GM21447 (cell line): ENCODE measurements at regions not wholly inside any gene's neighbourhood (a gene's known extent, or its start where the extent isn't known, plus 50 kb on each side); places are given as distances from the start of the nearest gene placed in this dataset.

Experiments used
- ATAC-seq: cut with Tn5 transposase; IDR thresholded peaks from one replicate; pipeline ENCODE4 v1.9.1; 2021; ENCODE audit not compliant: unreplicated experiment

DNA sequence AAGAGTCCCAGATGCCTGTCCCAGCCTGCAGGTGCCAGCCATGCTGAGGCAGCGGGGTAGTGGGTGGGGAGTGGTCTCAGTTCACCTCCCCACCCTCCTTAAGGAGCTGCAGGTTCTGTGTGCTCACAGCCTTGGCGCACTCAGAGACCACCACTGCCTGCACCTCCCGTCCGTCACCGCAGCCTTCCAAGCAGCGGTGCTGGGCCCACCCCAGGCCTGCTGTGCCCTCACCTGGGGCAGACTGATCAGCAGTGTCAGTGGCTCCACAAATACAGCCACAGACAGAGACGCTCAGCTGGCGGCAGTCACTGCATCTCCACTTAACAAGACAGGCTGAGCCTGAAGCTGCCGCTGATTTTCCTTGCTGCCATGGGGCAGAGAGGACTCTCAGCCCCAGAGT lies 120.2 kb downstream of the RFLNA start:
- ATAC-seq, result no peak

DNA sequence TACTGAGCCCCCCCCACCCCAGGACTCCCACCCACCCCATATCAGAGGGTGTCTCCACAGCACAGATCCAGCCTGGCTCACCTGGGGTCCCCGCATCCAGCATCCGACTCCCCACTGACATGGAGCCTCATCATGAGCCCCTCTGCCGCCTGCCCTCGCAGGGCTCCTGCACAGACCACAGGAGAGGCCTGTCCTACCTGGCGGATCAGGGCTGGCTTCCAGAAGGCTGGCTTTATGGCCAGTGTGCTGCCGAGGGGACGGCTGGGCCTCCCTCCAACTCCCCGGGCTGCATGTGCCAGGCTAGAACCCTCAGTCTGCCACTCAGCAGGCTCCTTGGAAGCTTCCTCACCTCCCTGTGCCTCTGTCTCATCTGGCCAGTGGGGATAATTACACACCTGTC lies 119.0 kb downstream of the RFLNA start:
- ATAC-seq, result no peak

DNA sequence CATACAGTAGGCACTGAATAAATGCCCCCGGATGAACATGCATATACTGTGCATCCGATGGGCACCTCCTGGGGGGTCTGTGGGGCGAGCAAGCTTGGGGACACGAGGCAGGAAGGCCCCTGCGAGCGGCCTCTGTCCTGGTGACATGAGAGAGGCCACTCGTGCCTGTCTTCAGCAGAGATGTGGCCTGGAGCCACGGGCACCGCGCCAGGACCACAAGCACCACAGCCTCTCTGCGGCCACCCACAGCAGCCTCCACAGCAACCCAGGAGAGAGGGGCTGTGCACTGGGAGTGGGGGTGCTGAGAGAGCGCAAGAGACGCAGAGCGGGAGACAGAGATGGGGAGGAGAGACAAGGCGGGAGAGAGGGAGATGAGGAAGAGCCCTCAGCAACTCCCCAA lies 118.5 kb downstream of the RFLNA start:
- ATAC-seq, result no peak

DNA sequence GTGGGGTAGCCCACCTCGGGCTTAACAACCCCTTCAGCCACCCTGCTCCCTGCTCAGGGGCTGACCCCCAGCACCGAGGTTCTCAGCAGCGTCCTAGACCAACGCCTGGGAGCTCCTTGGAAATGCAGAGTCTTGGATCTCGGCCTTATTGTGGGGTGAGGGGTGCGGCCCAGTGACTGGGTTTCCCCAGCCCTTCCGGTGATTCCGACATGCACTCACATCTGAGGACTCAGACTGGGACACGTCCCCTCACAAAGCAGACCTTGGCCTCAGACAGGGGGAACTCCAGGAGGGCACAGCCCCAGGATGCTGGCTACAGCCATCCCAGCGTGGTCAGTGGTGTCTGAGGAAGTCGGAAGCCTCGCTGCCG lies 117.7 kb downstream of the RFLNA start:
- ATAC-seq, result no peak

DNA sequence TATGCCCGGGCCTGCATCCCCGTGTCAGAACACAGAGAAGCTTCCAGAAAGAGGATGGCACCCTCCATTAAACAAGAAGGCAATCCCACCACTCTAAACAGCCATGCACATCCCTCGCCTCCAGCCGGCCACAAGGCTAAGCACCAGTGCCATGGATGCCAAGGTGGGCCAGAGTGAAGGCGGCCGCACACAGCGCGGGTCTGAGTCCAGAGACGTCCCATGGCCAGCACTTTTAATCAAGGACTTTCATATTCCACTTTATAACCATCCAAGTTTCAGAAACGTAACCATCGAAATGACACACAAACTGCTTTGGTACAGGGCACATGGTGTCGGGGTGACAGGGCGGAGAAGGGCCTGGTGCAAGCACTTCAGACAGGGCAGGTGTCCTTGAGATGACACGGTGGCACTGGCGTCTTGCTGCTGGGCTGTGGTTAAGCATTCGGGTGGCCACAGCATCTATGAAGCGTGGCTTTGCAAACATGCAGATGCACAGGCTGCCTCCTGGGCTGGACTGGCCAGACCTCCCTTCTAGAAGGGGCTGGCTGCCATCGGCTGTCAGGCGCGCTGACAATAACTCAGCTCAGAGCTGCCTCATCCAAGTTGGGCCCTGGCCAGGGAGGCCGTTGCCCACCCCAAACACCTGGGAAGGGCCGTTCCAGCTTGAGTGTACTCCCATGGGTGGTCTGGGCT lies 117.2 kb downstream of the RFLNA start:
- ATAC-seq, result no peak

DNA sequence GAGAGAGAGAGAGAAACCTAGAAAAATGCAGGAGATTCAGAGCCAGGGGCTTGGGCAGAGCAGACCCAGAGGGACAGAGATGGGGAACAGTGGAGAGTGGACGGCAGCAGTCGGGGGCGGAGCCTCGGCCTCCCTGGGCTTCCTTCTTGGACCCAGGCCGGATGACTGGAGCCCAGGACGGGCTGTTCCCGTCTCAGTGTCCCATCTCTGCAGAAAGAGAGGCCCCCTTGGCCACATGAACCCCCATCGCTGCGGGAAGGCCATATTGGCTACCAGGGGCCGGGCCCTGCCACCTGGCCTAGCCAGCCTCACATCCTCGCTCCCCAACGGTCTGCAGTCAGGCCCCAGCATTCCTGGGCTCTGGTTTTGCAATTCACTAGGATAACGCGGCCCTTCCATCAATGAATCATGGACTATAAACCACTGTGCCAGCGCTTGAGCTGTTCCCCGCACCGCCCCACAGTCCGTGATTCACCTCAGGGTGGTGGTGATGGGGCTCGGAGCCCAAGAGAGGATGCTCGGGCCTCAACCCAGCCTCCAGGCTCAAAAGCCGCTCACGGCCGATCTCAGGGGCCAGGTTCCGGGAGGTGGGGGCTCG lies 116.5 kb downstream of the RFLNA start:
- ATAC-seq, result no peak

DNA sequence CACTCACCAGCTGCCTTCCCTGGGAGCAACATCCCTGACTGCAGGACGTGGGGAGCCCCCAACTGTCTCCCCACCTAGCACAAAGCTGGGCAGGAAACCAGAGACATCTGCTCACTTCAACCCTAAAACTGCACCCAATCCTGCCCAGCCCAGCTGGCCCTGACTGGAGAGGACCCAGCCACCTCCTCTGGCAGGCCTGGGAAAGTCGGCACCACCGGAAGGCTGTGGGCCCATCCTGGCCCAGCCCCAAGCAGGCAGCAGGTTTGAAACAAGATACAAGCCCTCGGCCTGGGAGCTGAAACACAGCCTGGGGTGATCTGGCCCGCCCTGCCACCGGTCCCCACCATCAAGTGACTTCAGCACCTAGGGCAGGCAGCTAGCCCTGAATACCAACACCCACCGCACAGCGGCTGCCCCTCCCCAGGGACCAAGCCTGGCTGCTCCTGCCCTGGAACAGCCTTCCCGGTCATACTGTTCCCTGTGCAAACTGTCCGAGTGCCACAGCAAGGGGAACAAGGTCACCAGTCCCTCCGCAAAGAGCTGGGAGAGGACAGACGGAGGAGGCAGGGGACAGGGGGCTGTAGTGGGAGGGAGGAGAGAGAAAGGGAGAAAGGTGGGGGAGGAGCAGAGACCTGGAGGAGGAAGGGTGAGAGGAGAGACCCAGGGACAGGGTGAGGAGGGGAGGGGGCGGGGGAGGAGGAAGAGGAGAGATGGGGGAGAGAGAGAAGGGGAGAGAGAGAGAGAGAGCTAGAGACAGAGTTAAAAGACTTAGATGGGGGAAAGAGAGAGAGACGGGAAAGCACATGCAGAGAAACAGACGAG lies 115.7 kb downstream of the RFLNA start:
- ATAC-seq, result no peak

DNA sequence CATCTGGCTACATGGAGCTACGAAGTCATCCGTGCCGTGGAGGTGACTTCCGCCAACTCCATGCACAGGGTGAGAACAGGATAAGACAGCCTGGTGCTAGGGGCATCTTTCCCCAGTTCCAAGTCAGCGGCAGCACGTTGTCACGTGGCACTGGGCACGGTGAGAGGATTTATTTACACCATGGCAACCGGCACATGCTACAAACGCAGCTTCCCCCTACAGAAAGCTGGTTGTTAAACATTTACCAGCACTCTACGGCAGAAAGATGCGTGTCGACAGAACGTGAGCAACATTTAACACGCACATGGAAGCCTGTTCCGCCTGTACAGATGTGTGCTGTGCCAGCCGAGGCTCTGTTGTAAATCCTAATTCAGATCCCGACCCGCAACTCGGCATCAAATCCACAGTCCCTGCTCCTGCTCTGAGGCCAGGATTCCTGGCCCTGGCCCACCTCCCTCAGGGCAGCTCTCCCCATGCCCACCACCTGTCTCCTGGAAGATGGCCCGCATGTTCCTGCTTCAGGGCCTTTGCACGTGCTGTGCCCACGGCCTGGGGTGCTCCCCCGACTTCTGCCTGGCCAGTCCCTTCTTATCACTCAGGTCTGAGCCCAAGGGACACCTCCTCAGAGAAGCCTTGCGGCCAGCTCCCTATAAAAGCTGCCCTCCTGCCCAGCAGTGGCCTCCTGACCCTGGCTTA lies 114.1 kb downstream of the RFLNA start:
- ATAC-seq, result no peak

DNA sequence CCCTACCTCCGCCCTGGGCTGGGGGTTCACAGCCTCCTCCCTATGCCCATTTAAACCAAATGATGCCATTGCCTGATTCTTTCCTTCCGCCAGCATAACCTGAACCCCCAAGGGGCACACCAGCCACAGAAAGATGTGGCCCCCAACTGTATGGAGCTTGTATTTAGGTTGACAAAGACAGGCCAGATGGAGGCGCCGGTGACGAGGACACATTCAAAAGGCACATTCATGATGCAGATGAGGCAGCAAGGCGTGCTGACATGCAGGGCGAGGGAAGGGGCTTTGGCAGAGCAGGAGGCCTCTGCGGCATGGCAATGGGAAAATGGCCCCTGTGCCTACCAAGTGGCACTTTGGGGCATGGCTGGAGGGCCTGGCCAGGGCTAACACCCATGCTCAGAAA lies 112.2 kb downstream of the RFLNA start:
- ATAC-seq, result no peak

DNA sequence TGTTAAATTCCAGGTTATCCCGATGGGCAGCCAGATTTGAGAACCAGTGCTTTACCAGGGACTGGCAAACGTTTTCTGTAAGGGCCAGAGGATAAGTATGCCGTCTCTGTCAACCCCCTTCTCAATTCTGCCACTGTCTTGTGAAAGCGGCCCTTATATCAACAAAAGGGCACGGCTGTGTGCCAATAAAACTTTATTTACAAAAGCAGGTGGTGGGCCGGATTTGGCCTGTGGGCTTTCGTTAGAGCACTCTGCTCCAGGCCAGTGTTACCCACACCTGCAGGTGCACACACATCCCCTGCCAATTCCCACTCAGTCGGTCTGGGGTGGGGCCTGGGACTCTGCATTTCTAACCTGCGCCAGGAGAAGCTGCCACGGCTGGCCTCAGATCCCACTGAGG lies 111.2 kb downstream of the RFLNA start:
- no peak for ATAC-seq

DNA sequence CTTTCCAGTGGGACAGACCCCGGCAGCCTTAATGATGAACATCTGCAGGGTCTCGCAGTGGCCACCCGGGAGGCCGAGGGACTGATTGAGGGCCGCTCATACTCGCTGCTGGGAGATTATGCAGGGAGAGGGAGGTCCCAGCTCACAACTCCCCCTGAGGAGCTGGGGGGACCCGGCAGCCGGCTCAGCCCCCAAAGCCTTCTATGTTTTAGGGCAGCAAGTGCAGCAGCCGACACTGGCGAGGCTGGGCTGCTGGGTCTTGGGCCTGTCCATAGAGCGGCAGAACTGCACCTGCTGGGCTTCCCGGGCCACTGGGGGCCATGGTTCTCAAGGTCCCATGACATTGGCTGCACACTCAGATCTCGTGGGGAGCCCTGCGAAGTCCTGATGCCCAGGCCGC lies 110.7 kb downstream of the RFLNA start:
- ATAC-seq, result no peak

DNA sequence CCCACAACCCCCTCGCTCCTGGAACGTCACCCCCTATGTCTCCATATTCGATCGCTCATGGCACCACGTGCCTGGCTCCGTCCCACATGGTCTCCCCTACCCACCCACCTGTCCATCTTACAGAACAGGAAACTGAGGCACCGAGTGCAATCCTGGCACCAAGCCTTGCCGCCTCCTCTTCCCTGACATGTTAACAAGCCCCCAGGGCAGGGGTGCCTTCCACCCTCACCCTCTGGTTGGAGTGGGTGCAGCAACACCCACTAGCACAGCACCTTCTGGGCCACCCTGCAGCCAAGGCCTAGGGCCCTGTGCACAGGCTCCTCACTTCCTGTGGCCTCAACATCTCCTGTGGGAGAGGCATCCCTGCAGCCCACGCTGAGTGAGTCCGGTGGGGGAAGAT lies 110.3 kb downstream of the RFLNA start:
- ATAC-seq, result no peak

DNA sequence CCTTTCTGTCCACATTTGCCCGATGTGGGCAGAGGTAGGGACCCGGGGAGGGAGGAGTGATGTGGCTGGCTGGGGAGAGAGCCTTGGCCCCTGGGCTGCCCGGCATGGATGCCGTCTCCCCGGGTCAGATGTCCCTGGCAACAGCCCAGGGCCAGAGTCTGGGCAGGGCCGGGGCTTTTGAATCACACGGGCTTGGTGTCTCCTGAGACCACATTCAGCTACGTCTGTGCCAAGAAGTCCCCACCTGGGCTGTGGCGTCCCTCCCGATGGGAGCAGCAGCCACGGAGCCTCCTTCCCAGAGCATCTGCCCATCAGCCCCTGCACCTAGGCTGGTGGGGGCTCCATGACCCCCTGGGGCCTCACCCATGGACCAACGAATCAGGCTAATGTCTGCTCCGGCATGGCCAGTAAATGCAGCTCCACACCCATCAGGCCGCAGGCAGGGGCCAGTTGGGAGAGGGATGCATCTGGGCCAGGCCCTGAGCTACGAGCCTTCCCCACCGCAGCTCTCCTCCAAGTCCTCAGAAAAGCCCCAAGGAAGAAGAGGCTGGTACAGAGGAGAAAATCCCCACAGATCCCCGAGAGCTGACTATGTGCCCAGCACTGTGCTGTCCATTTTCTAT lies 109.4 kb downstream of the RFLNA start:
- no peak for ATAC-seq

DNA sequence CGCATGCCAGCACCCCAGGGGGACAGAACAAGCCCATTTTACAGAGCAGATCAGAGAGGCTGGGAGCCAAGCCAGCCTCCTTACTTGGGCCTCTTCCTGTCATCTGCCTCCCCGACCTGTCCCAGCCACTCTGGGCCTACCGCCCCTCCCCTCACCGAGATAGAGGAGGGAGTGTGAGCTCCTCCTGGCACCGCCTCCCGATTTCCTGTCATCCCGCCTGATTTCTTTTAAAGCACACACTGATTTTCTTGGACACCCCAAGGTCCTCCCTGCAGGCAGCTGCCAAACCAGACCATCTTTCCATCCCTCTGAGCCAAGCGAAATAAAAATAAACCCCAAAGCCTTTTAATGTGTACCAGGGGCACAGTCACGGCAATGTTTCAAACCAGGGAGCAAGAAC lies 108.4 kb downstream of the RFLNA start:
- no peak for ATAC-seq

DNA sequence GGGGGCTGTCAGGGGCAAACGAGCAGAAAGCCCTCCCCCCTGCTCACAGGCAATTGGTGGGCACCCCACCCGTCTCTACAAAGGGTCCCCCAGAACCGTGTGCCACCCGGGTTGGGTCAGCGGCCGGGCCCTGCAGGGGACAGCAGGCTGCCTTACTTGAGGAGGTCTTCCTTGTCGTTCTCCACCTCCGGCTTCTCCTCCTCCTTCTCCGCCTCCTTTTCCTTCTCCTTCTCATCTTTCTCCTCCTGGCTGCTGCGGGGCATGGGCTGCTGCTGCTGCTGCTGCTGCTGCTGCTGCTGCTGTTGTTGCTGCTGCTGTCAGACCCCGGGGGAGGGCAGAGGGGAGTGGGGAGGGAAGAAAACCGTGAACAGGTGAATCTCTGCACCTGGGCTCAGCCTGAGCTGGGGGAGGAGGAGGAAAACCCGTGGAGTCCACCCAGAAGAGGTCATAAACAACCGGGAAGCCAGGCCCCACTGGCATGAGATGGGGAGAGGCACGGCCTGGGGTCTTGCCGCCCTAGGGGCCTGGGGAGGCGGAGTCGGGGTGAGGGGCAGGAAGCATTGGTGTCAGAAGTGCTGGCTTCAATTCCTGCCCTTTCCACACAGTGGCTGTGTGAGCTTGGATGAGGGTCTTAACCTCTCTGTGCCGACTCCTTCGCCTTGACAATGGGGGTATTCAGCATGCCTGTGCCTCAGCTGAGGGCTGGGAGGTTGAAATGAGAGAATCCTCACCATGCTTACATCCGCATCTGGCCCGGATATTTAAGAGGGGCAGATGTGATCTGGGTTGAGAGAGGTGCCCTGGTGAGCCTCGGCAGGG lies 107.6 kb downstream of the RFLNA start:
- ATAC-seq, result no peak

DNA sequence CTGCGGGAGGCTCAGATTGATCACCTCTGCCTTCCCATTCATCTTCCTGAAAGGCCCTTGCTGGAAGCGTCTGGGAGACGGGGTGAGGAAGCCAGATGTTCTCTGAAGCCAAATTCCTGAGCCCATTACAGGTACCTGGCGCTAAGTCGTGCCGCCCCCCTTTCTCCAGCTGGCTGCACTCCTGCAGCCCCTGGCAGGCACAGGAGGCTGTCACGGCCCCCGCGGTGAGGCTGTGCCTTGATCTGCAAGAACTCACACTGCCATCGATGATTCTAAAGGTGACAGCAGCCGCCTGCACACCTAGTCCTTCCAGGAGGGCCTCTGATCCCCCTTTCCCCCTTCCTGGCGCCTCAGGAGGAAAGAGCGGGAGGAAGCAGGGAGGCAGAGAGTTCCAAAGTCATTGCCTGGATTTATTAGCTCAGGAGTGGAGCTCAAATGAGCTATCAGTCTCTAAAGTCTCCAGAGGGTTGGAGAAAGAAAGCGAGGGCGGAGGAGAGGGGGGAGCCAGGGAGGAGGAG lies 106.9 kb downstream of the RFLNA start:
- no peak for ATAC-seq

DNA sequence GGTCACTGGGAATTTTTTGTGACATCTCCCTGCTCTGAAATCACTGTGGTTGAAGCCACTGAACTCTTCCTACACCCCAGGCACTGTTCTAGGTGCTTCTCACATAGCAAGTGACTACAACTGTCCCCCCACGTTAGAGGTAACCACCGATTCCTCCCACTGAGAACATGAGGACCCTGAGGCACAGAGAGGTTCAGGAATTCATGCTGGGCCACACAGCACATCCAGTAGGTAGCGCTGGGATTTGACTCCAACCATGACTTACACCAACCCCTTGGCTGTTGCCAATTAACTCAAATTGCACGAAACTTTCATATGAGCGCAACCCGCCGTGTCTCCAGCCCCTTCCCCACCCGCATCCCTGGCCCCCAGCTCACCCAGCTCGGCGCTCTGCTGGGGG lies 105.2 kb downstream of the RFLNA start:
- no peak for ATAC-seq

DNA sequence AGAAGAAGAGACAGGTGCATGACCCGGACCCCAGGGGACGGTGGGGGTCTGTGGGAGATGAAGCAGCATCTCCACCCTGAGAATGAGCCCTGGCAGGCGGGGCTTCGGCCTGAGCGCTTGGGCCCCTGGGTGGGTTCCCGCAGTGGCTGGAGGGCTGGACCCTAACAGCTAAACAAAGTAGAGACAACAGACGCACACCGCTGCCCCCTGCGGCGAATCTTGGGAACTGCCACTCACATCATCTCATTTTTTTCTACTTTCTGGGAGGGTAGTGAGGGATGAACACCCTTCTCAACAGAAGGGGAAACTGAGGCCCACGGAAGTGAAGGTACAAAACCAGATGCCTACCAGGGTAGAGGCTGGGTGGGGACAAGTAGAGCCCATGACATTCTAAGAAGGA lies 104.7 kb downstream of the RFLNA start:
- ATAC-seq, result no peak

DNA sequence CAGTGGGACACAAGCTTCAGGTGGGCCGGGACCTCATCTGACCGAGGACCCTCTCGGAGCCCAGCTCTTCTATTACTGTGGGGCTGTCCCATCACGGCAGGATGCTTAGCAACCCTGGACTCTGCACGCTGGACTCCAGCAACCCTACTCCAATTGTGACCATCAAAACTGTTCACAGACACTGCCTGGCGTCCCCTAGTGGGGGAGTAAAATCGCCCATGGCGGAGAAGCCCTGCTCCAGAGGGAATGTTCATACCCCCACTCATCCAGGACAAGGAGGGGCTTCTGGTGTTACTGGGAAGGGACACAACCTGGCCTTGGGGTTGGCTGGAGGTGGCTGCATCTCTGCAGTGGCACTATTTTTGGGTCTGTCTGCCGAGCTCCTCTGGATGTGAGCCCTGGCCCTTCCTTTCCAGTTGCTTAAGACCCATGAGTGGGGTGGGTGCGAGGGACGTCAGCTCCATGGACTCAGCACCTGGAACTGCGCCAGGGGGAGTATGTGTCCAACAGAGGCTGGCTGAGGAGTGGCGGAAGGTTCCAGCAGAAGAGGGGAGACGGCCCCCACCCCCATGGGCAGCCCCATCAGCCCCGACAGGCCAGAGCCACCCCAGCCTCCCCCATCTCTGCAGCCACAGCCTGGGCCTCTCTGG lies 103.8 kb downstream of the RFLNA start:
- no peak for ATAC-seq
